ENCODE measurements at regions not wholly inside any gene's neighbourhood (a gene's known extent, or its start where the extent isn't known, plus 50 kb on each side); places are given as distances from the start of the nearest gene placed in this dataset.
"Not testable (repeated sequence)": the region's sequence is repeated elsewhere in the genome, so short reads cannot be mapped to it uniquely, and the experiment has no call there.

GRCh38 chr6:834866-835265 lies 141.9 kb upstream of the EXOC2 start:
- H3K4me1 Mint-ChIP-seq: no peaks in the 10 kb centered on the region
- H3K4me3 Mint-ChIP-seq: no peak overlapping the region
- no peak for DNase-seq (ENCODE audit: low read depth, low spot score)
- no peak for TF ChIP-seq CTCF (conservative IDR thresholded peaks at IDR 0.05)
- H3K27ac Mint-ChIP-seq (ENCODE audit: unreplicated experiment): no peak overlapping the region
- H3K9me3 Mint-ChIP-seq: peaks cover 4% of the 10 kb centered on the region
- H3K36me3 Mint-ChIP-seq (ENCODE audit: low read depth): peaks cover 3% of the 10 kb centered on the region
- peaks cover 13% of the 10 kb centered on the region for H3K27me3 Mint-ChIP-seq (ENCODE audit: low read depth)

- H3K4me3 Mint-ChIP-seq: no peak overlapping the region
- no peak for TF ChIP-seq CTCF (conservative IDR thresholded peaks at IDR 0.05)
- H3K27ac Mint-ChIP-seq (ENCODE audit: unreplicated experiment): no peak overlapping the region
- peaks cover 16% of the 10 kb centered on the region for H3K27me3 Mint-ChIP-seq (ENCODE audit: low read depth)
- H3K4me1 Mint-ChIP-seq: no peaks in the 10 kb centered on the region
- peaks cover 3% of the 10 kb centered on the region for H3K36me3 Mint-ChIP-seq (ENCODE audit: low read depth)
- DNase-seq (ENCODE audit: low read depth, low spot score): no peak
- H3K9me3 Mint-ChIP-seq: peaks cover 4% of the 10 kb centered on the region
These were observed 141.3 kb upstream of the EXOC2 start for GRCh38 chr6:834190-834589.

- peaks cover 16% of the 10 kb centered on the region for H3K27me3 Mint-ChIP-seq (ENCODE audit: low read depth)
- not testable (repeated sequence) for H3K9me3 Mint-ChIP-seq; H3K4me1 Mint-ChIP-seq; DNase-seq (ENCODE audit: low read depth, low spot score); H3K36me3 Mint-ChIP-seq (ENCODE audit: low read depth); H3K4me3 Mint-ChIP-seq; H3K27ac Mint-ChIP-seq (ENCODE audit: unreplicated experiment)
These were observed 139.9 kb upstream of the EXOC2 start for GRCh38 chr6:832804-833203.

GRCh38 chr6:830667-831327 lies 137.9 kb upstream of the EXOC2 start:
- Mint-ChIP-seq H3K4me1 (no peaks in the 10 kb centered on the region), H3K9me3 (peaks cover 14% of the 10 kb centered on the region)

GRCh38 chr6:829656-830055 lies 136.7 kb upstream of the EXOC2 start:
- Mint-ChIP-seq H3K4me3 (no peak overlapping the region), H3K9me3 (peaks cover 19% of the 10 kb centered on the region), H3K4me1 (no peaks in the 10 kb centered on the region), H3K36me3 (ENCODE audit: low read depth) (peaks cover 3% of the 10 kb centered on the region), H3K27ac (ENCODE audit: unreplicated experiment) (no peak overlapping the region), H3K27me3 (ENCODE audit: low read depth) (peaks cover 9% of the 10 kb centered on the region)
- TF ChIP-seq CTCF (conservative IDR thresholded peaks at IDR 0.05): no peak
- DNase-seq (ENCODE audit: low read depth, low spot score): no peak

More at GRCh38 chr6:830667-831327, 137.9 kb upstream of the EXOC2 start:
- Mint-ChIP-seq H3K27ac (ENCODE audit: unreplicated experiment) (no peak overlapping the region), H3K36me3 (ENCODE audit: low read depth) (peaks cover 3% of the 10 kb centered on the region), H3K4me3 (no peak overlapping the region), H3K27me3 (ENCODE audit: low read depth) (peaks cover 9% of the 10 kb centered on the region)
- DNase-seq (ENCODE audit: low read depth, low spot score): no peak
- no peak for TF ChIP-seq CTCF (conservative IDR thresholded peaks at IDR 0.05)

GRCh38 chr6:827431-827830 lies 134.5 kb upstream of the EXOC2 start:
- peaks cover 6% of the 10 kb centered on the region for H3K27me3 Mint-ChIP-seq (ENCODE audit: low read depth)
- no peak for DNase-seq (ENCODE audit: low read depth, low spot score)
- H3K9me3 Mint-ChIP-seq: peaks cover 15% of the 10 kb centered on the region
- no peak for TF ChIP-seq CTCF (conservative IDR thresholded peaks at IDR 0.05)
- H3K36me3 Mint-ChIP-seq (ENCODE audit: low read depth): no peaks in the 10 kb centered on the region
- H3K27ac Mint-ChIP-seq (ENCODE audit: unreplicated experiment): no peak overlapping the region
- H3K4me1 Mint-ChIP-seq: no peaks in the 10 kb centered on the region
- H3K4me3 Mint-ChIP-seq: no peak overlapping the region
